ENCODE measurements at regions not wholly inside any gene's neighbourhood (a gene's known extent, or its start where the extent isn't known, plus 50 kb on each side); places are given as distances from the start of the nearest gene placed in this dataset.

DNA sequence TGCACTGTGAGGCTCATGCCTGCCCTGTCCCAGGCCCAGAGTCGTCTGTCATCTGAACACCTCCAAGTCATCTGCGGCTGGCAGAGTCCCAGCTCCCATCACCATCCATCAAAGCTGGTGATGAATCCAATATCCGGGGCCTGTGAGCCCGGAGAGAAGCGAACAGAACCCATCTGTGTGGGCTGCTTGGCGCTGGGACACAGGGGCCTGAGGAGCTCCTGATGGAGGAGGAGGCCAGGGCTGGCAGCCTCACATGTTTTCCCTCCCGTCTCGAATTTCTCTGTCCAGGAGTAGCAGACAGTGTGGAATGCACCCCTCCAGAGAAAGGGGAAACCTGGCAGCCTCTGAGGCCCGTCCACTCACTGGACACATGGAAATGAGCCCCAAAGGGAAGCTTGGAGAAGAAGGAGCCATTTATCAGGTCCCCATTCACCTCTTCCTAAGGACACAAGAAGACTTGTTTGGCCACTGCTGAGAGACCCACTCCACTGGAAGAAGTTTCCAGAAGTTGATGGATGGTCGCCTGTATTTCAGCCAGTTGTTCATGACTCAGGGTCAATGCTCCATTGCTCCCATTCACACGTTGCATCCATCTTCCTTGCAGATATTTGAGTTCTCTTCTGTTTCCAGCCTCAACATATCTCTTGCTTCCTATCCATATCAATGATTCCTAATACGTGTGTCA, 307.5 kb upstream of the SULF2 start:
- no peak for DNase-seq (ENCODE audit: low read depth)

DNA sequence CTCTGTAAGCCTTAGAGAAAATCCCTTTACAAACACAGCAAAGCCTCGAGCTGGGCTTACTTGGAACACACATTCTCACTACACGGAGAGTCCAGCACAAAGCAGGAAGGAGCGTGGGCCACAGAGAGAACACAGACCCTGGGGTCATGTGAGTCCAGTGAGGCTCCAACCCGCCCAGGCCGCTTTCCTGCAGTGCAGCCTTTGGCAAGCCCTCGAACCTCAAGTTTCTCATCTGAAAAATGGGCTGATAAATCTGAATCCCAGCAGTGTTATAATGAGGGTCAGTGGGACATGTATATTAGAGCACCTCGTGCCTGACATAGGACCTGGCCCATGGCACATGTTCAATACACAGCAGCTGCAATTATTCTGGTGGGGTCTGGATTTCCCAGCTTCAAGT, 305.5 kb upstream of the SULF2 start:
- no peak for DNase-seq (ENCODE audit: low read depth)

DNA sequence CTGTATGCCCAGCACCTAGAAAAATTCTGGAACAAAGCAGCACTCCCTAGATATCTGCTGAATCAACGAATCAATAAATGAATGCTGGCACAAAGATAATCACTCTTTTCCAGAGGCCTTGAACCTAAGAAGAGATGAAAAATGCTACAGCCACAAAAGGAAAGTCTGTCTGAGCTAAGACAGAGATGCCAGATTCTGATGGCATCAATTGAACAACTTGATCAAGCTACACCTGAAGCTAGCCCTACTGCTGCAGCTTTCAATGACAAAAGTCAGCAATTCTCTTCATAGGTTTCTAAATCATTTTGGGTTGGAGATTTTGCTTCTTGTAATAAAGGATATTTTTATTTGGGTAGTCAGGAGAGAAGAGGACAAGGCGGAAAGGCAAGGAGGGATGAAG, 305.0 kb upstream of the SULF2 start:
- DNase-seq (ENCODE audit: low read depth) = no peak

DNA sequence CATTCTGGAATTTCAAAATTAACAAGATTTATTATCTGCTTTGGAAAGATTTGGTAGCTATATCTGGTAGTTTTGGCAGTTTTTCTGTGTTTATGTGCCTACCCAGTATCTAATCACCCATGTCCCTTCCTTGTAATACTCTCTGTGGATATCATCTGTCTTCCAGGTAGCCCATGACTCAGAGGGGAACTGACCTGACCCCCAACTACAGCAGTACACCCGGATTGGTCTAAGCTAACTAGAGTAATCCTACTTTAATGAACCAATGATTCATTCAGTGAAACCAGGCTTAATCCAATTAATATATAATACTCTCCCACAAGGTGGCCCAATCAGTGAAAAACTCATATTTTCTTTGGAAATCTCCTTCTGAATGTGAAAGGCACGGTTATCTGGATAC, 295.3 kb upstream of the SULF2 start:
- no peak for DNase-seq (ENCODE audit: low read depth)

DNA sequence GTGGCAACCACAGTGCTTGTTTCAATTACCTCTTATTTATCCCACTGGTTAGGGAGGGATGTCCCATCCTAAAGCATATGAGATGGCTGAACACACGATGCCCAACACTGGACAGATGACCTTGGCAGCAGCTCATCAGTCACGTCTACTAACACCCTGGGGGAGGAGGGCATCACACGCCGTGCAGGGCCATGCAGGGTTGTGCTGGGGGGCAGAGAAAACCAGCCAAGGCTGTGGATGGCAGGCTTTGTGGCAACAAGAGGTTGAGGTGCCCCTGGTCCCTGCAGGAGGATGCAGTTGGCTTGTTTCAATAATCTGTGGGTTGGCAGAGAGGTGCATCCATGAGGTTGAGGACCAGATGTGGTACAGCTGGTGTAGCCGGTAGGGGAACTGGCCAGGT, 293.7 kb upstream of the SULF2 start:
- DNase-seq (ENCODE audit: low read depth) = no peak

DNA sequence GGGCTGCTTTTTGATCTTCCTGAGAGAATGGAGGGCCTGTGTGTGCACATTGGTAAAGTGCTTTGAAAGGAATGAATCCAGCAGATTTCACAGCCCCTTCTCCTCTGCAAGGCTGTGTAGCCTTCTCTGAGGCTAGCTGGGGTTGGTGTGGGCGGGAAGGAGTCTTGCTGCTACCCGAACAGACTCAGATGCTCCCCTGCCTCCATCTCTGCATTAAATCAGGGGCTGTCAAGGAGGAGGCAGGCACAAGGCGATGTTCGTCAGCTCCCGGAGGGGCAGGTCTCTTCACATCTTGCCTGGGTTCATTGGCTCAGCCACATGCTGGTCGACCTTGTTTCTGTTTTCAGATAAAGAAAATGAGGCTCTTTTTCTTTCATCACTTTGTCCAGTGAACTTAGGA, 291.5 kb upstream of the SULF2 start:
- DNase-seq (ENCODE audit: low read depth) = no peak

DNA sequence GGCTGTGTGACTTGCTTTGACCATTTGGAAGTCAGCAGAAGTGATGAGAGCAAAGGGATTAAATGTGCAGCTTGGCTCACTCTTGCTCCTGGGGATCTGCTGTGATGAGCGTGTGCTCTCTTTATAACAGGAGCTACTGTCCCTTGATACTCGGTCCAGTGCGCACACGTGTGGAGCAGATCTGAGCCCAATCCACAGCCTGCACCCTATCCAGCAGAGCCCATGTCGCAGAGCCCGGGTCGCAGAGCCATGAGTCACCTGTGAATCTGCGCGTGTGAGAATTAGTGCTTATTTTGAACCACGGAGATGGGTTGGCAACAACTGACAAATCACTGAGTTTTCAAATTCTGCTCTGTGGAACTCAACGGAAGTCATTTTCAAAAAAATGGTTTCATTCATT, 291.0 kb upstream of the SULF2 start:
- no peak for DNase-seq (ENCODE audit: low read depth)

DNA sequence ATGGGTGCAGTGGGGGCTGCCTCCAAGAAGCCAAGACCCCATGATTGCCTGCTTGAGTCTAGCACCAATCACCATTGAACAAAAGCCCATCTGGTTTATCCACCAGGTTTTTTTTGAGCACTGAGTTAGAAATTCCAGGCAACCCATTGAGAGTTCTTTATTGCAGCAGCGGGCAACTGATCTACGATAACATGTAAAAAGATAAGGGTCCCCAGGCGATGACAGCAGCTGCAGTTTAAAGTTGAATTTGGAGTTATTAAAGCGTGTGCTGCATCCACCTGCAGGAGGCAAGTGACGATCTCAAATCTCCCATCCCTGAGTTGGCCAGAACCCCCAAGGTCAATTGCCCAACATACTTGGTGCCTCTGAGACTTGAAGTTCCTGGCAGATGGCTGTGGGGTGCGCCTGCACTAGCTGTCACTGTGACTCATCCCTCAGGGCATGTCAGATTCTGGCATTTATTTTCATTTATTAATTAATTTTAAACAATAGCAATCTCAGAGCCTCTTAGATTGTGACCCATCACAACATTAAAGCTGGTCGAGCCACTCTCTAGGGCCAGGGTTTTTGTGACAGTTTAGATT, 290.4 kb upstream of the SULF2 start:
- no peak for DNase-seq (ENCODE audit: low read depth)

DNA sequence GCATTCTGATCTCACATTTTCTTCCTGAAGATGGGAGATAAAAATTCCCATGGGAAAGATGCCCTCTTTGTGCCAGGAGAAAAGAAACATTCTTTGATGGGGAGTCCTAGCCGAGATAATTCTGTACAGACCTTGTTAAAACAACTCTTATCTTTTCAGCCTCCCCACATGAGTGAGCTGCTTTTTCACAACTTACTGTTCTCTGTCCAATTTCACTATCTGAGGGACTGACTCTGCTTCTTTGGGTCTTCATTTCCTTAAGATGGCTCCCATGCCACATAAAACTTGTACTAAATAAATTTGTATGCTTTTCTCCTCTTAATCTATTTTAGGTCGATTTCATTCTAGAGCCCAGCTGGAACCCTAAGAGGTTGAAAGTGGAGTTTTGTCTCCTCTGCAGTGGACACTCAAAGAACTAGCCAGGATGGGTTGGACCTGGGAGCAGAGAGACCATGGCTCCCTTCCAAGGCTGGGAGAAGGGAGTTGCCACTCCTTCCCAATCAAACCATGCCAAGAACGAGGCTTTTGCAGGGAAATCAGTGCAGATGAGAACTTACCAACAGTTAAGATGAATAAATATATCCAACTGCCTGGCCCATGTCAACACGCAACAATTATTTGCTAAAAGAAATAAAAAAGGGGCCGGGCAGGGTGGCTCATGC, 285.8 kb upstream of the SULF2 start:
- DNase-seq (ENCODE audit: low read depth) = no peak

DNA sequence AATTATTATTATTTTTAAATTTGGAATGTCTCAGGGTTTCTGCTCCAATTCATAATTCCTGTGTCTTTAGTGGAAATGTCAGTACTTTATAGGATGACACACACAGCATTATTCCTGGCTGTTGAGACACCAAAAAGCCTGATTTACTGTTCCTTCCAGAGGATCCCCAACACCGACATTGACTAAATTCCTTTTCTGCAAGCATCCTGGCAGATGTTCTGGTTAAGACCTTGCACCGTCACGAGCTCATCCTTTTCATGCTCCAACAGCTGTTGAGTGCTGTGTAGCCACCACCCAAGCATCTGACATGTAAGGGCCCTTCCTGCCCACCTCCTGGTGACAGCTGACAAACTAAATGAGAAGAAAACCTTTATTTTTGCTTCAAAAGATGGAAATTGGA, 284.3 kb upstream of the SULF2 start:
- DNase-seq (ENCODE audit: low read depth) = no peak

DNA sequence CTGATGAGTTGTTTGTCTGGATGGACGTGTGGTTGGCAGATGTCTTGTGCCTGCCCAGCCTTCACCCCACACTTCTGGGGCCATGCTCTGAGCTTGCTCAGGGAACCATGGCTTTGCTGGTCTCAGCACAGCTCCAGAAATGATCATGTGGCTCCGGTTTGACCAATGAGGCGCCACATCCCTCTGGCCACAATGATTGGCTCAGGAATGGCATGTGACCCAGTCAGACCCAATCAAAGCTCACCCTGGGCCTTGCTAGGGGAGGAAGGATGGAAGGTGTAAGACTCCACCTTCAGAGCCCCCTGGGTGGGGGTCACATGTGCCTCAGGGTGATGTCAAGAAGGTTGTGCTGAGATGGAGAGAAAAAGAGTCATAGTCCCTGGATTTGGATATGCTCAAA, 281.6 kb upstream of the SULF2 start:
- no peak for DNase-seq (ENCODE audit: low read depth)

DNA sequence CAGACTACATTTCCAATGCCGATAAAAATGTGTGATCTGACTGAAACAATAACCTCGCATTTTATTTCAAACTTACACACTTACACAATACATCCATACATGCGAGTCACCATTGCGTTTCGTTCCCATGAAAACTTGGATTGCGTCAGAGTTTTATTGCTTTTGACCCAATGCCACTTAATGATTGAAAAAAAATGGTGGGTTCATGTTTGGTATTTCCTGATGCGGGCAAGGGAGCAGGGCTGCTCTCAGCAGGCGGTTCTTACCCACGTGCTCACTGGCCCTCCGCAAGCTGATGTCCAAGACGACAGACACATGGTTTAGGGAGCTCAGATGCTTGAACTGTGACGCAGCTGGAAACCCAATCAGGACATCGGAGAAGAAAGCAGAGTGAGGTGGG, 281.0 kb upstream of the SULF2 start:
- DNase-seq (ENCODE audit: low read depth) = no peak

DNA sequence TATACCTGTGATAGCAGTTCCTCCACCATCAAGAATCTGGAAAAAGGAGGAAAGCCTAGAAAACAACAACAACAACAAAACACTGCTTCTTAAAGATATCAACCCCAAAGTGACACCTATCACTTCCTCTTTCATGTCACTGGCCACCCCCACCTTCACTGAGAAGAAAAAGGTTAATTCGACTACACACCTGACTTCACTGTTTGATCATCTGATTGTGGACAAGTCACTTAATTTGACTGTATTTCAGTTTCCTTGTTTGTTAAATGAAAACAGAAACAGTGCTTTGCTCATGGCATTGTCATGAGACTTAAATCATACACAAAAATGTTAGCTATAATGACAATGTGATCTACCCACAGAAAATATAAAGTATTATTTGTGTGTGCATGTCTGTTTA, 280.6 kb upstream of the SULF2 start:
- DNase-seq (ENCODE audit: low read depth) = no peak

DNA sequence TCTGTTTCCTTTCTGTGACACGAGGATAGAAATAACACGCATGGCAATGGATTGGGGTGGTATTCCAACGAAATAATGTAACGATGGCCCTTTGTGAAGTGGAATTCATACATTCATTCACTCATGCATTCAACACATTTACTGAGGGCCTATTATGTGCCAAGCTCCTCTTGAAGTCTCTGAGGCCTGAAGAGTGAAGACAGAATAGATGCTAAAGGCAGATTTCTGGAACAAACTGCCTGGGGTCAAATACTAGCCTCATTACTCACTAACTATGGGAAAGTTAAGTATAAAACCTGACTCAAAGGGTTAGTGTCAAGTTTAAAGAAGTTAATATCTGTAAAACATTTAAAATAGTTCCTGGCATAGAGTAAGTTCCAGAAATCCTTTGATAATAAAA, 279.6 kb upstream of the SULF2 start:
- no peak for DNase-seq (ENCODE audit: low read depth)

DNA sequence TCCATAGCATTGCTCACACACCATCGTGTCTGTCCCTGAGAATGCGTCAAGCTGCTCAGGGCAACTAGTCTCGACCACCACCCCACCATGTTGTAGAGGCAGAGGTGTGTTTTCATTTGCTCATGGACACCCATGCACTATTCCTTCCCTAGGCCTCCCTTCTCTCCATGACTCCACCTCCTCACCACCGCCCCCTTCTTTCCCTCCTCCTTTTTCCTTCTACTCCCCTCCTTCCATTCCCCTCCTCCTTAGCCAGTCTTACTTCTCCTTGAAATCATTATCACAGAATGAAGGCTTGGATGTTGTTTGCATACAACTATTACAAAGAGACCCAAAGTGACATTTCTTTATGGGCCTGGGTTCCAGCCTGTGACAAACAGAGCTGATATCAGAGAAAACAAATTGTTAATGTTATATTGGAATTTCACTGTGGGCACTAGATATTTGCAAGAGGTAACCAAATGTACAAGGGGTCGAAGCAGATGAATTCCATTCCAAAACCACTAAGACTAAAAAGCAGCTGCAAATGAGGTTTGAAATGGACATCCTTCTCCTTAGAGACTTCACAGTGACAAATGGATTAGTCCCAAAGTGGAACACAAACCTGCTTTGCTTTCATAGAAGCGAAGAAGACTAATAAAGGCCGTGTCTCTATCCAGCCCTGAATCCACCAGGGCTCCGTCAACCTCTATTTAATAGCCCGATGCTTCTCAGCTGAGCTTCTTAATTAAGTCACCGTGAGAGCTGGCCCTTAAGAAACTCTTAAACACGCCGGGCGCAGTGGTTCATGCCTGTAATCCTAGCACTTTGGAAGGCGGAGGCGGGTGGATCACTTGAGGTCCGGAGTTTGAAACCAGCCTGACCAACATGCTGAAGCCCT, 275.8 kb upstream of the SULF2 start:
- no peak for DNase-seq (ENCODE audit: low read depth)

DNA sequence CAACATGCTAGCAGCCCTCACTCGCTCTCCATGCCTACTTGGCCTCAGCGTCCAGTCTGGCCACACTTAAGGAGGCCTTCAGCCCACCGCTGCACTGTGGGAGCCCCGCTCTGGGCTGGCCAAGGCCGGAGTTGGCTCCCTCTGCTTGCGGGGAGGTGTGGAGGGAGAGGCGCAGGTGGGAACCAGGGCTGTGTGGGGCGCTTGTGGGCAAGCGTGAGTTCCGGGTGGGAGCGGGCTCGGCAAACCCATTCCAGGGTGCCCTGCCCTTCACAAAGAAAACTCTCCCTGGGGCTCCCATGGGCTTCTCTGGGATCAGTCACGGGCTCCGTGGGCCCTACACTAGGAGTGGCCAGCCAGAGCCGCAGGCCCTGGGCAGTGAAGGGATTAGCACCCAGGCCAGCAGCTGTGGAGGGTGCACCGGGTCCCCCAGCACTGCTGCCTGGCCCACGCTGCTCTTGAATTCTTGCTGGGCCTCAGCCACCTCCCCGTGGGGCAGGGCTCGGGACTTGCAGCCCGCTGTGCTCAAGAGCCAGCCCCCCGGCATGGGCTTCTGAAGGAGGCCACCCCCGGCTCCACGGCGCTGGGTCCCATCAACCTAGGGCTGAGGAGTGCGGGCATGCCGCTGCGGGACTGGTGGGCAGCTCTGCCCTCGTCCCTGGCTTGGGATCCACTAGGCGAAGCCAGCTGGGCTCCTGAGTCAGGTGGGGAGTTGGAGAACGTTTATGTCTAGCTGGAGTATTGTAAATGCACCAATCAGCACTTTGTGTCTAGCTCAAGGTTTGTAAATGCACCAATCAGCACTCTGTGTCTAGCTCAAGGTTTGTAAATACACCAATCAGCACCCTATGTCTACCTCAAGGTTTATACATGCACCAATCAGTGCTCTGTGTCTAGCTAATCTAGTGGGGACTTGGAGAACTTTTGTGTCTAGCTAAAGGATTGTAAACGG, 273.6 kb upstream of the SULF2 start:
- no peak for DNase-seq (ENCODE audit: low read depth)

DNA sequence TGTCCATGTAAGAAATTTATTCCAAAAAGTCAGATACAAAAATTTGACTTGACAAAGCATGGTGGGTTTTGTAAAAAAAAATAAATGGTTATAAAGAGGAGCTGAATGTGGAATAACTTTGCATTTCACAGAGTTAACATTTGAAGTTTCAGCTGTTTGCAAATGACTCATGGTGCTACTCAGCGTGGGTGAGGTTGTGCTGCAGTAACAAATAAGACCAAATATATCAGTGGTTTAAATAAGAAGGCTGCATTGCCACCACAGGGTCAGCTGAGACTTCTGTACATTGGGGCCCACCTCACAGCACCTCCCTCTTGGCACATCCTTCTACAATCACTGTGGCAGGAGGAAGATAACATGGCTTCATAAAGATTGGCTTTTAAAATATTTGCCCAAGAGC, 272.5 kb upstream of the SULF2 start:
- DNase-seq (ENCODE audit: low read depth) = no peak

DNA sequence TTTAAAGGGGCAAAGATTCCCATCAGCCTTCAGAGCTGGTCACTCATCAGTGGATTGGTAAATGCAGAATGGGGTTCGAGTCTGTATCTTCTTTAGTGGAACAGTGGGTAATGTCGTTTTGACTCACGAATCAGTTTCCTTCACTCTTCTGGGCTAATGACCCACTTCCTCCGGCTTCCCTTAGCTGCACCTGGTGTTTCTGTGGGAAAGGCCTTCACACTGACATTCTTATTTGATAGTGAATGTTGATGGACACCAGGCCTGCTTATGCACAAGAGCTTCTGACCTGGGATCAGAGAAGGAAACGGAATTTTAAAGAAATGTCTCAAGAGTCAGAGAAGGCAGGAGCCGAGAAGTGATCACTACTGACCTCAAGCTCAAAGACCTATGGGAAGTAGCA, 272.0 kb upstream of the SULF2 start:
- no peak for DNase-seq (ENCODE audit: low read depth)

DNA sequence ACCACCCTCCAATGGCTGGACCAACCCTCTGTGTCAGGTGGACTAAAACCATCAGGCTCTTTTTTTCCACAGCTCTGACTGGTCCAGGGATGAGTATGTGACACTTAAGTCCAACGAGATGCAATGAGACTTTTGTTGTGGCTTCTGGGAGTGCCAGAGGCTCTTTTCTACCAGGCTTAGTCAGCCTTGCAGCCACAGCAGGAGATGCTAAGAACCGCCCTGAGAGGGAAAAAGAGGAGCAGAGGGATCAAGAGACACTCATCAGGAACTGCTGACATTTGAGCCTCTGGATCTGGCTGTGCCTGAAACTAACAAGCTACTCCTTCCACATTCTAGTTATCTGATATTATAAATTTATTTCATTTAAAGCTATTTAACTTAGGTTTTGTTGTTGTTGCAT, 270.9 kb upstream of the SULF2 start:
- no peak for DNase-seq (ENCODE audit: low read depth)

DNA sequence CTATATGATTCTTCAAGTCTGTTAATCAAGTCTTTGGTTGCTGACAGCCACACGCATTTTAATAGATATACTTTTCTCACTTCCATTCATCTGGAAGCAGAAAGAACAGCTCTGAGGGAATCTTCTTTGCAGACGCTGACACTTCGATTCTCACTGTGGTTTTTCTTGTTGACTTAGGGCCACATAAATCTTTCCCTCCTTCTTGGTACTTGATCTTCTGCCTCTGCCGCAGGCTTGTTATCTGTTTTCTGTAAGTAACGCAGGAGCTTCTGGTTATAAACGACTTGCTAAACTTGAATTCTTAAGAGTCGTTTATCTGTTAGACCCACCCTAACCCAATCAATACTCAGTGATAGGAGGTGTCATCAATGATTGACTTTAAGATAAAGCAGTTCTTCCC, 268.8 kb upstream of the SULF2 start:
- DNase-seq (ENCODE audit: low read depth) = no peak

DNA sequence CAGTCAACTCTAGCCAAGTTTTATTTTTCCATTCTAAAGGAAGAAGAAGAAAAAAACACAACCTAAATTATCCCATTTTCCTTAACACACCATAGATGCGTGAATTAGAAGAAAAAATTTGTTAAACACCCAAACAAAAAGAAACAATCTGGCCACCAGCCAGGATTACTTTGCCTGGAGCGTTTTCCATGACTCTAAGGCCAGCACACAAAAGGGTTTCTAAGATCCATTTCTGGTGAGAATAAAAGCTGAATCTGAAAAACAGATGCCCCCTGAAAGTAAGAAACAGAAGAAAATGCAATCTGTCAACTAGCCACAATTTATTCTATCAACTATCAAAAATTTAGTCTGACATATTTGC, 267.2 kb upstream of the SULF2 start:
- DNase-seq (ENCODE audit: low read depth) = no peak

Measured in forelimb muscle (tissue), 1 donor.